Psoas muscle (tissue), 7 donors: ENCODE measurements at regions not wholly inside any gene's neighbourhood (a gene's known extent, or its start where the extent isn't known, plus 50 kb on each side); places are given as distances from the start of the nearest gene placed in this dataset.

Experiments used
- ATAC-seq, 4 donors: fragments of 200-7000 bp; cut with Tn5 transposase; one replicate each; pipeline ENCODE4 v1.9.1; 2020; ENCODE audit warnings: moderate library complexity in 3 of 4, mild to moderate bottlenecking in 2 of 4
- DNase-seq, 2 donors: peaks; one replicate each; pipeline ENCODE4 v3.0.0-alpha.2; 2020
- H3K27ac ChIP-seq: fragments of 200-600 bp; one replicate; pipeline ENCODE4 v1.8.0; 2022
- H3K27me3 ChIP-seq, 3 donors: fragments of 200-600 bp in 1 of 3; one replicate each; pipeline versions ENCODE4 v1.6.1 to v1.8.0; 2013 to 2022; ENCODE audit warnings: low read length in 2 of 3, mild to moderate bottlenecking in 2 of 3, moderate library complexity in 1 of 3; ENCODE audit not compliant: insufficient read depth in 3 of 3
- H3K36me3 ChIP-seq, 2 donors: fragments of 200-600 bp in 1 of 2; one replicate each; pipeline versions ENCODE4 v1.6.1 to v1.8.0; 2013 to 2022; ENCODE audit warnings: low read depth in 1 of 2, mild to moderate bottlenecking in 1 of 2, moderate library complexity in 1 of 2; ENCODE audit not compliant: insufficient read depth in 1 of 2
- H3K4me1 ChIP-seq: fragments of 200-600 bp; one replicate; pipeline ENCODE4 v1.8.0; 2022
- H3K4me3 ChIP-seq: fragments of 200-600 bp; one replicate; pipeline ENCODE4 v1.8.0; 2022; ENCODE audit warnings: mild to moderate bottlenecking
- H3K9me3 ChIP-seq: fragments of 200-600 bp; one replicate; pipeline ENCODE4 v1.8.0; 2022
- CTCF ChIP-seq: fragments of 200-600 bp; IDR thresholded peaks from one replicate; pipeline ENCODE4 v1.8.0; 2022; ENCODE audit warnings: antibody characterized with exemption
- WGBS, 3 donors: extraction: QIAGEN DNeasy Blood & Tissue Kit; methylation state at CpG; one replicate each; pipeline versions ENCODE4 v1.1.6 to v1.1.7; 2013; 5-methylcytosine and 5-hydroxymethylcytosine counted together
- intact Hi-C, 2 donors: fragments of 100-400 bp; cut with DNase I; formaldehyde crosslinking; loops; one replicate each; pipeline versions ENCODE4 v1.11.0 to v1.14.2; 2022
- donor health status: healthy with polysubstance abuse.
- donor health status: DM: no; HTN: no; CAD: no; lungs with moderate emphysema.
- donor health status: Bipolar disorder and iron deficiency.
- donor health status: healthy.
- donor health status: DM: yes; HTN: yes; CAD: no.
- donor health status: DM: no; HTN: no; CAD: no.
- donor health status: DM: yes; HTN: yes; CAD: no.

- ATAC-seq (no peak), DNase-seq (no peak)
- Histone ChIP-seq H3K36me3 (no peaks in the 10 kb centered on the region), H3K9me3 (no peaks in the 10 kb centered on the region), H3K27me3 (no peaks in the 10 kb centered on the region), H3K4me1 (no peaks in the 10 kb centered on the region), H3K4me3 (no peak overlapping the region), H3K27ac (no peak overlapping the region)
- intact Hi-C loops: no loop called here
- TF ChIP-seq CTCF: no peak
These were observed 1138.2 kb upstream of the CDH18 start for GRCh38 chr5:21126236-21126635.

- no peaks in the 10 kb centered on the region for H3K4me1 ChIP-seq
- H3K36me3 ChIP-seq: no peaks in the 10 kb centered on the region
- H3K4me3 ChIP-seq: no peak overlapping the region
- intact Hi-C loops: no loop called here
- no peak overlapping the region for H3K27ac ChIP-seq
- H3K27me3 ChIP-seq: no peaks in the 10 kb centered on the region
- TF ChIP-seq CTCF: no peak
- DNase-seq: no peak
- no peak for ATAC-seq
- H3K9me3 ChIP-seq: no peaks in the 10 kb centered on the region
- WGBS, 3 donors: 54 to 58% (median 56%) methylated on average over 3 of the region's 3 CpGs
These were observed 1137.4 kb upstream of the CDH18 start for GRCh38 chr5:21125238-21125983.

GRCh38 chr5:21121213-21121612 is 1133.2 kb upstream of the CDH18 start:
- H3K9me3 ChIP-seq: no peaks in the 10 kb centered on the region
- 88 to 100% (median 97%) methylated on average over 1 of the region's 1 CpG for WGBS, 3 donors
- TF ChIP-seq CTCF: no peak
- no peaks in the 10 kb centered on the region for H3K4me1 ChIP-seq
- H3K27ac ChIP-seq: no peak overlapping the region
- no peak overlapping the region for H3K4me3 ChIP-seq
- no peaks in the 10 kb centered on the region for H3K27me3 ChIP-seq
- intact Hi-C loops: no loop called here
- no peaks in the 10 kb centered on the region for H3K36me3 ChIP-seq
- DNase-seq (no peak), ATAC-seq (no peak)

GRCh38 chr5:21097661-21098060 is 1109.7 kb upstream of the CDH18 start:
- WGBS, 3 donors: 52 to 72% (median 66%) methylated on average over 1 of the region's 1 CpG
- no peak for TF ChIP-seq CTCF
- no peak for ATAC-seq

GRCh38 chr5:21094619-21095018 is 1106.6 kb upstream of the CDH18 start:
- DNase-seq (no peak), ATAC-seq (no peak)
- intact Hi-C loops: no loop called here
- Histone ChIP-seq H3K27ac (no peak overlapping the region), H3K4me3 (no peak overlapping the region), H3K36me3 (no peaks in the 10 kb centered on the region), H3K27me3 (no peaks in the 10 kb centered on the region), H3K9me3 (no peaks in the 10 kb centered on the region), H3K4me1 (no peaks in the 10 kb centered on the region)
- WGBS, 3 donors: 51 to 78% (median 72%) methylated on average over 2 of the region's 2 CpGs
- no peak for TF ChIP-seq CTCF

More at GRCh38 chr5:21097661-21098060, 1109.7 kb upstream of the CDH18 start:
- Histone ChIP-seq H3K9me3 (no peaks in the 10 kb centered on the region), H3K27ac (no peak overlapping the region), H3K36me3 (no peaks in the 10 kb centered on the region), H3K4me3 (no peak overlapping the region), H3K27me3 (no peaks in the 10 kb centered on the region), H3K4me1 (no peaks in the 10 kb centered on the region)
- intact Hi-C loops: no loop called here
- DNase-seq: no peak
